Chondrocyte (in vitro differentiated cells): ENCODE measurements at regions not wholly inside any gene's neighbourhood (a gene's known extent, or its start where the extent isn't known, plus 50 kb on each side); places are given as distances from the start of the nearest gene placed in this dataset.
A peak's percentile ranks its signal among the peaks of the same experiment; 100 is the strongest.

Source experiments
- DNase-seq: peaks from one replicate; pipeline ENCODE4 v3.0.0; 2021; ENCODE audit warnings: mixed read lengths, low spot score
- H3K27ac Mint-ChIP-seq: one replicate; pipeline ENCODE4 v1.8.0; 2021; ENCODE audit warnings: mild to moderate bottlenecking, moderate library complexity, mixed read lengths; ENCODE audit not compliant: unreplicated experiment
- H3K27me3 Mint-ChIP-seq: 2 replicates; pipeline ENCODE4 v1.8.0; 2021; ENCODE audit warnings: low read depth, mixed read lengths
- H3K36me3 Mint-ChIP-seq: 2 replicates; pipeline ENCODE4 v1.8.0; 2021; ENCODE audit warnings: low read depth, mixed read lengths
- H3K4me1 Mint-ChIP-seq: 2 replicates; pipeline ENCODE4 v1.8.0; 2021; ENCODE audit warnings: low read depth, mild to moderate bottlenecking, mixed read lengths
- H3K4me3 Mint-ChIP-seq: one replicate; pipeline ENCODE4 v1.8.0; 2021; ENCODE audit warnings: mild to moderate bottlenecking, moderate library complexity, mixed read lengths; ENCODE audit not compliant: unreplicated experiment
- H3K9me3 Mint-ChIP-seq: 2 replicates; pipeline ENCODE4 v1.8.0; 2021; ENCODE audit warnings: low read depth, mixed read lengths
- CTCF ChIP-seq: fragments of 200-600 bp; sonication (generic); IDR thresholded peaks from 2 replicates; pipeline ENCODE4 v1.5.0; 2021; ENCODE audit warnings: antibody characterized with exemption, mild to moderate bottlenecking, moderate library complexity

- peak overlapping the region; percentile 68 for H3K27ac Mint-ChIP-seq
- H3K4me1 Mint-ChIP-seq, result peaks cover 31% of the 10 kb centered on the region
- no peak for TF ChIP-seq CTCF
- no peaks in the 10 kb centered on the region for H3K27me3 Mint-ChIP-seq
- H3K4me3 Mint-ChIP-seq, result no peak overlapping the region
- no peak for DNase-seq
- peaks cover 3% of the 10 kb centered on the region for H3K36me3 Mint-ChIP-seq
- no peaks in the 10 kb centered on the region for H3K9me3 Mint-ChIP-seq
Measured at GRCh38 chr7:42479816-42480633, 243.0 kb upstream of the GLI3 start.

- Mint-ChIP-seq H3K4me3 (no peak overlapping the region), H3K27ac (peak overlapping the region; percentile 57), H3K36me3 (peaks cover 3% of the 10 kb centered on the region), H3K4me1 (peaks cover 31% of the 10 kb centered on the region), H3K27me3 (no peaks in the 10 kb centered on the region), H3K9me3 (no peaks in the 10 kb centered on the region)
- no peak for TF ChIP-seq CTCF
- no peak for DNase-seq
Measured at GRCh38 chr7:42479452-42479815, 242.4 kb upstream of the GLI3 start.

- Mint-ChIP-seq H3K4me1 (peaks cover 31% of the 10 kb centered on the region), H3K36me3 (no peaks in the 10 kb centered on the region), H3K27me3 (no peaks in the 10 kb centered on the region), H3K27ac (no peak overlapping the region), H3K9me3 (no peaks in the 10 kb centered on the region), H3K4me3 (no peak overlapping the region)
- TF ChIP-seq CTCF, result no peak
- no peak for DNase-seq
Measured at GRCh38 chr7:42478717-42479116, 241.7 kb upstream of the GLI3 start.

- no peak overlapping the region for H3K4me3 Mint-ChIP-seq
- H3K36me3 Mint-ChIP-seq, result no peaks in the 10 kb centered on the region
- H3K27me3 Mint-ChIP-seq, result no peaks in the 10 kb centered on the region
- H3K9me3 Mint-ChIP-seq, result no peaks in the 10 kb centered on the region
- H3K4me1 Mint-ChIP-seq, result peaks cover 28% of the 10 kb centered on the region
- TF ChIP-seq CTCF, result no peak
- no peak overlapping the region for H3K27ac Mint-ChIP-seq
- DNase-seq, result no peak
Measured at GRCh38 chr7:42476255-42476654, 239.2 kb upstream of the GLI3 start.

- Mint-ChIP-seq H3K36me3 (no peaks in the 10 kb centered on the region), H3K27ac (no peak overlapping the region), H3K4me1 (peaks cover 17% of the 10 kb centered on the region), H3K27me3 (no peaks in the 10 kb centered on the region), H3K4me3 (no peak overlapping the region), H3K9me3 (no peaks in the 10 kb centered on the region)
- no peak for TF ChIP-seq CTCF
- no peak for DNase-seq
Measured at GRCh38 chr7:42475082-42475481, 238.1 kb upstream of the GLI3 start.
